ENCODE measurements at regions not wholly inside any gene's neighbourhood (a gene's known extent, or its start where the extent isn't known, plus 50 kb on each side); places are given as distances from the start of the nearest gene placed in this dataset.

GRCh38 chr6:106731144-106731842 lies 101.9 kb downstream of the QRSL1 start (continued):
- TF ChIP-seq ELF1 (IDR thresholded peaks at IDR 0.05): no peak
- TF ChIP-seq NFIC (IDR thresholded peaks at IDR 0.05; ENCODE audit: borderline replicate concordance): no peak
- TF ChIP-seq, protein P1, sequence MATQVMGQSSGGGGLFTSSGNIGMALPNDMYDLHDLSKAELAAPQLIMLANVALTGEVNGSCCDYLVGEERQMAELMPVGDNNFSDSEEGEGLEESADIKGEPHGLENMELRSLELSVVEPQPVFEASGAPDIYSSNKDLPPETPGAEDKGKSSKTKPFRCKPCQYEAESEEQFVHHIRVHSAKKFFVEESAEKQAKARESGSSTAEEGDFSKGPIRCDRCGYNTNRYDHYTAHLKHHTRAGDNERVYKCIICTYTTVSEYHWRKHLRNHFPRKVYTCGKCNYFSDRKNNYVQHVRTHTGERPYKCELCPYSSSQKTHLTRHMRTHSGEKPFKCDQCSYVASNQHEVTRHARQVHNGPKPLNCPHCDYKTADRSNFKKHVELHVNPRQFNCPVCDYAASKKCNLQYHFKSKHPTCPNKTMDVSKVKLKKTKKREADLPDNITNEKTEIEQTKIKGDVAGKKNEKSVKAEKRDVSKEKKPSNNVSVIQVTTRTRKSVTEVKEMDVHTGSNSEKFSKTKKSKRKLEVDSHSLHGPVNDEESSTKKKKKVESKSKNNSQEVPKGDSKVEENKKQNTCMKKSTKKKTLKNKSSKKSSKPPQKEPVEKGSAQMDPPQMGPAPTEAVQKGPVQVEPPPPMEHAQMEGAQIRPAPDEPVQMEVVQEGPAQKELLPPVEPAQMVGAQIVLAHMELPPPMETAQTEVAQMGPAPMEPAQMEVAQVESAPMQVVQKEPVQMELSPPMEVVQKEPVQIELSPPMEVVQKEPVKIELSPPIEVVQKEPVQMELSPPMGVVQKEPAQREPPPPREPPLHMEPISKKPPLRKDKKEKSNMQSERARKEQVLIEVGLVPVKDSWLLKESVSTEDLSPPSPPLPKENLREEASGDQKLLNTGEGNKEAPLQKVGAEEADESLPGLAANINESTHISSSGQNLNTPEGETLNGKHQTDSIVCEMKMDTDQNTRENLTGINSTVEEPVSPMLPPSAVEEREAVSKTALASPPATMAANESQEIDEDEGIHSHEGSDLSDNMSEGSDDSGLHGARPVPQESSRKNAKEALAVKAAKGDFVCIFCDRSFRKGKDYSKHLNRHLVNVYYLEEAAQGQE (IDR thresholded peaks at IDR 0.05; ENCODE audit: low read depth, low read length): no peak

- POLR2A ChIA-PET: no interaction called here
- Histone ChIP-seq H3K4me3 (ENCODE audit: low read depth in 2 of 2, low read length in 1 of 2) (no peak overlapping the region), H3K4me1 (ENCODE audit: control insufficient read depth in 1 of 2, insufficient read depth in 2 of 2, low read depth in 1 of 2, low read length in 1 of 2) (no peaks in the 10 kb centered on the region; a peak in 1 of 4 replicates), H3K79me2 (ENCODE audit: insufficient read depth) (no peaks in the 10 kb centered on the region), H3K9me3 (no peaks in the 10 kb centered on the region; the same call in 1 of the 2 replicates), H3F3A (replicated peaks; ENCODE audit: insufficient read depth) (no peaks in the 10 kb centered on the region), H3K9me2 (no peaks in the 10 kb centered on the region), H3K27me3 (ENCODE audit: insufficient read depth) (no peaks in the 10 kb centered on the region), H3K27ac (ENCODE audit: low read depth in 2 of 2, low read length in 1 of 2) (no peak overlapping the region), H3K4me2 (no peak overlapping the region), H3K9ac (no peak overlapping the region), H4K20me1 (ENCODE audit: insufficient read depth) (no peaks in the 10 kb centered on the region), H2AFZ (ENCODE audit: low read depth) (no peak overlapping the region), H3K36me3 (replicated peaks in 1 of 2; ENCODE audit: control insufficient read depth in 1 of 2, insufficient read depth in 2 of 2, low read length in 1 of 2) (no peaks in the 10 kb centered on the region)
- WGBS (ENCODE audit: low lambda C conversion rate): 31% methylated on average over 6 of the region's 6 CpGs
- CTCF ChIA-PET: interaction anchor here (0.6 to 0.8 kb wide), 2 partner anchors 18 to 1903 kb away, joined by 3 to 4 read pairs; no protein-coding TSS in a partner anchor
- DNase-seq: no peak
- TF ChIP-seq NRF1 (IDR thresholded peaks at IDR 0.05; ENCODE audit: low read depth, low read length) (no peak), FOXM1 (IDR thresholded peaks at IDR 0.05; ENCODE audit: low read depth) (no peak), CHD2 (IDR thresholded peaks at IDR 0.05; ENCODE audit: low read length, partially characterized antibody) (no peak), POLR2AphosphoS5 (IDR thresholded peaks at IDR 0.05; ENCODE audit: low read depth, low read length) (no peak), EP300 (IDR thresholded peaks at IDR 0.05; ENCODE audit: borderline replicate concordance in 1 of 2, low read depth in 1 of 2, low read length in 1 of 2) (no peak)
- TF ChIP-seq, protein P2, sequence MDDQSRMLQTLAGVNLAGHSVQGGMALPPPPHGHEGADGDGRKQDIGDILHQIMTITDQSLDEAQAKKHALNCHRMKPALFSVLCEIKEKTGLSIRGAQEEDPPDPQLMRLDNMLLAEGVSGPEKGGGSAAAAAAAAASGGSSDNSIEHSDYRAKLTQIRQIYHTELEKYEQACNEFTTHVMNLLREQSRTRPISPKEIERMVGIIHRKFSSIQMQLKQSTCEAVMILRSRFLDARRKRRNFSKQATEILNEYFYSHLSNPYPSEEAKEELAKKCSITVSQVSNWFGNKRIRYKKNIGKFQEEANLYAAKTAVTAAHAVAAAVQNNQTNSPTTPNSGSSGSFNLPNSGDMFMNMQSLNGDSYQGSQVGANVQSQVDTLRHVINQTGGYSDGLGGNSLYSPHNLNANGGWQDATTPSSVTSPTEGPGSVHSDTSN (IDR thresholded peaks at IDR 0.05): no peak
- TF ChIP-seq, protein P1 (IDR thresholded peaks at IDR 0.05; ENCODE audit: low read depth, low read length): no peak
- TF ChIP-seq, protein P3, sequence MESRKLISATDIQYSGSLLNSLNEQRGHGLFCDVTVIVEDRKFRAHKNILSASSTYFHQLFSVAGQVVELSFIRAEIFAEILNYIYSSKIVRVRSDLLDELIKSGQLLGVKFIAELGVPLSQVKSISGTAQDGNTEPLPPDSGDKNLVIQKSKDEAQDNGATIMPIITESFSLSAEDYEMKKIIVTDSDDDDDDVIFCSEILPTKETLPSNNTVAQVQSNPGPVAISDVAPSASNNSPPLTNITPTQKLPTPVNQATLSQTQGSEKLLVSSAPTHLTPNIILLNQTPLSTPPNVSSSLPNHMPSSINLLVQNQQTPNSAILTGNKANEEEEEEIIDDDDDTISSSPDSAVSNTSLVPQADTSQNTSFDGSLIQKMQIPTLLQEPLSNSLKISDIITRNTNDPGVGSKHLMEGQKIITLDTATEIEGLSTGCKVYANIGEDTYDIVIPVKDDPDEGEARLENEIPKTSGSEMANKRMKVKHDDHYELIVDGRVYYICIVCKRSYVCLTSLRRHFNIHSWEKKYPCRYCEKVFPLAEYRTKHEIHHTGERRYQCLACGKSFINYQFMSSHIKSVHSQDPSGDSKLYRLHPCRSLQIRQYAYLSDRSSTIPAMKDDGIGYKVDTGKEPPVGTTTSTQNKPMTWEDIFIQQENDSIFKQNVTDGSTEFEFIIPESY (IDR thresholded peaks at IDR 0.05; ENCODE audit: borderline replicate concordance, low read depth): no peak
Measured at GRCh38 chr6:106730718-106731117, 101.3 kb downstream of the QRSL1 start.
